ENCODE measurements at regions not wholly inside any gene's neighbourhood (a gene's known extent, or its start where the extent isn't known, plus 50 kb on each side); places are given as distances from the start of the nearest gene placed in this dataset.

DNA sequence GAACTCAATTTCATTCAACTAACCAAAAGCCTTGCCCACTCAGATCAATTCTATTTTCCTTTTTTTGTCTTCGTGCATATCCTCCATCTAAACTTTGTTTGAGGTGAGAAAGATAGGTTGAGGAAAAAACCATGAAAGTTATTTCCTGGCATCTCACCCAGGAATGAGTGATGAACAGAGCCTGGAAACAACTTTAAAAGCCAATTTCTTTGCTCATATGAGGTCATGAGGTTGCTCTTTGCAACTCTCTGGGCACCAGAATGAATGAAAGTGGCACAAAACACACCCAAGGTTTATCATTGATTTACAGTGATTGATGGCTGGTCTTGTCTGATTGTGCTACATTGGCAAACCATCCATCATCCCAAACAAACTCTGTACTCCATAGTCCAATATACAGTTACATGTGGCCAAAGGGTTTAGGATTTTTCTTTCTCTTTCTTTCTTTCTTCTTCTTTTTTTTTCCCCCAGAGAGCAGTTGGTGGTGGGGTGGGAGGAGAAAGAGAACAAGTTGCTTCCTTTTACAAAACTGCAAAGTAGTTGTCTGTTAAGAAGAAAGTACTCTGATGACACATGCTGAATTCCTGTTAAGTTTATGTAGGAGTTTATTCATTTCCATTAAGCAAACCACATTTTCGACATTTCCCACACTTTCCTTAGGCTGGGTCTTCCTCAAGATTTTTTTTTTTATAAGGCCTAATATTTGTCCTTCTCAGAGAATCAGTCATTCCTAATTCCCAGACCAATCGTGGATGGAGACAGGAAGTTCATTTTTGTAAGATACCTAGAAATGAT is 575.9 kb upstream of the ZEB2 start:
- ATAC-seq (no peak), DNase-seq (no peak)
- Mint-ChIP-seq H3K4me3 (no peak overlapping the region), H3K27ac (no peak overlapping the region), H3K36me3 (ENCODE audit: low read depth) (no peaks in the 10 kb centered on the region), H3K27me3 (no peaks in the 10 kb centered on the region), H3K4me1 (no peaks in the 10 kb centered on the region)
- H3K9me3 ChIP-seq (ENCODE audit: control insufficient read depth, low read length, poor library complexity, severe bottlenecking) = peaks cover 2% of the 10 kb centered on the region

DNA sequence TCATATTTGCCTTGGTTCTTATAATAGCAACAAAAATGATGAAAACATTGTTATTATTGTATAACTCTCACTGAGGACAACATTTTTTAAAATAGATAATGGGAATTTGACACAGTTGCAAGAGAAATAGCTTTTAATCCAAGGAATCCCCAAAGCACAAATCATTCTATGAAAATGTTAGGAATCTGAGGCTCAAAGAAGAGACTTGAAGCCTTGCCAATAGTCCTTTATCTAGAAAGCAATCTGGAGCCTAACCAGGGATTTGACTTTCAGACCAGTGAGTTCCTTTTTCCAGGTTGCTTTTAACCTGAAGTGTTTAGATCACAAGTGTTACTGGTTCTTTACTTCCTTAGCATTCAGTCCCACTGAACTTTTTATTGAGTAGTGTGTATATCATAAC is 574.5 kb upstream of the ZEB2 start:
- Mint-ChIP-seq H3K27me3 (no peaks in the 10 kb centered on the region), H3K4me3 (no peak overlapping the region), H3K4me1 (no peaks in the 10 kb centered on the region), H3K27ac (no peak overlapping the region), H3K36me3 (ENCODE audit: low read depth) (no peaks in the 10 kb centered on the region)
- DNase-seq (no peak), ATAC-seq (no peak)
- peaks cover 2% of the 10 kb centered on the region for H3K9me3 ChIP-seq (ENCODE audit: control insufficient read depth, low read length, poor library complexity, severe bottlenecking)

DNA sequence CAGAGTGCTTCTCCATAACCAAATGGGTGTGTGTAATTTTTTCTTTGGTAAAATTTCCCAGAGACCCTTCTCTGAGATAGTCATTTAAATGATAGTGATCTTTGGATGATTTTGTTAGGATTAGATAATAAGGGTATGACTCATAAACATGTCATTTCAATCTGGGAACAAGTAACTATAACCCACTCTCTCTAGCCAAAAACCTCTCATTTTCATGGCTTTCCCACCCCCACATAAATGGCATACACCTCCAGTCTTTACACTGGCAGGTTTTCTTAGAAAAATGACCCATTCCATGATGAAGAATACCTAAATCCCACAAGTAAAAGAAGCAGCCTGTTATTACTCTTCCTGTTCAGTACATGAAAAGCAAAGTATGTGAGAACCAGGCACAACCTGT is 572.0 kb upstream of the ZEB2 start:
- peaks cover 2% of the 10 kb centered on the region for H3K9me3 ChIP-seq (ENCODE audit: control insufficient read depth, low read length, poor library complexity, severe bottlenecking)
- Mint-ChIP-seq H3K4me1 (no peaks in the 10 kb centered on the region), H3K36me3 (ENCODE audit: low read depth) (no peaks in the 10 kb centered on the region)

DNA sequence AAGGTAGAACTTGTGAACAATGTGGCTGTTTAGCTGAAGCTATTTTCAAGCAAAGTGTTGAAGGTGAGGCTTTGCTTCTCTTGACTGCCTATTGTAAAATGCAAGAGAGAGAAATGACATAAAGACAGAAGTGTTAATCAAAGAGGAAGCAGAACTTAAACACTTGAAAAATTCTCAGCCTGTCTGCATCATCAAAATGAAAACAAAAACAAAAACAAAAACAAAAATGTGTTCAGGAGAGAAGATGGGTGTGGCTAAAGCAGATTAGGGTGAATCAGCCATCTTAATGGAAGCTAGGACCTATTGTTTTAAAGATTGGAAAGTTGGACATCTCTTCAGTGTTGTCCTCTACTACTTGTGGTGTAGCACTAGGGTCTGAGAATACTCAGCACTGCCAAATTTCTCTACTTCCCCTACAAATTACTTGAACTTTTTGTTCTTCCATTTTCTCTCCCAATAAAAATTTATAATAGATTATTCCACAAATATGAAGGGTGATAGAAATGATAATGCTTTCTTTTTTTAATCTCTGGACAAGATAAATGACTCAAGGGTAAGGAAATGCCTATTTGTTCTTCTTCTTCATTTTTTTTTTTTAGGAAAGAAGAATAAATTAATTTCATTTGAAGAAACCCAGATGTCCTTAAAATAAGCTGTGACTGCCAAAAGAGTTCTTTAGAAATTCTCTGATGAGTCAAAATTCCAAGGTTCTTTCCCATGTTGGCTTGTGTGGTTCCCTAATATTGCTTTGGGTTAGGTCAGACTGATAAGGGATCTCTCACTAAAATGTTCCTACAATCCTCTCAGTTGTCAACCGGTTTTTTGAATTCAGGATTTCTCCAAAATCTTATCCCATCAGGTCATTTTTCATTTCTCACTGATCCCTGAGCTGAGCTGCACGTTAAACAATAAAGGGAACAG is 571.2 kb upstream of the ZEB2 start:
- ATAC-seq = no peak

More for the DNA sequence above, 572.0 kb upstream of the ZEB2 start:
- peaks cover 5% of the 10 kb centered on the region for H3K27me3 Mint-ChIP-seq
- ATAC-seq (no peak), DNase-seq (no peak)
- no peak overlapping the region for H3K27ac Mint-ChIP-seq
- H3K4me3 Mint-ChIP-seq = no peak overlapping the region

DNA sequence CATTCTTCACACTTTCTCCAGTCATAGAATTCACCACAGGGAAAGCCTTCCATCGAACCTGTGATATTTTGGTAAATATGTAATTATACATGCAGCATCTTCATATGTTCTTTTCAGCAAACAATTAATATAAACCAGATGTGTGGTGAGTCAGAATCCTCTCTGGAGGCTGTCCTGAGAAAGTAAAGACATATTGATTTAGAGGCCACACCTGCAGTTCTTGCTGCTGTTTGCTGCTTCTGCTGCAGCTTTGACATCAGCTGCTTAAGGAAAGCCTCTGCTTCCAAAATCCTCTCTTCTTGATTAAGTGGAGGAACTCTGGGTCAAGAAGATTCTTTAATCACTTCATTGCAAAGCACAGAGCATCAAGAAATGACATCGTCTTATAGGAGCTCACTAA is 568.8 kb upstream of the ZEB2 start:
- H3K36me3 Mint-ChIP-seq (ENCODE audit: low read depth) = no peaks in the 10 kb centered on the region
- ATAC-seq = no peak
- no peak overlapping the region for H3K27ac Mint-ChIP-seq
- H3K4me1 Mint-ChIP-seq = no peaks in the 10 kb centered on the region
- H3K9me3 ChIP-seq (ENCODE audit: control insufficient read depth, low read length, poor library complexity, severe bottlenecking) = no peaks in the 10 kb centered on the region
- H3K4me3 Mint-ChIP-seq = no peak overlapping the region
- no peak for DNase-seq
- peaks cover 13% of the 10 kb centered on the region for H3K27me3 Mint-ChIP-seq

More for the DNA sequence above, 571.2 kb upstream of the ZEB2 start:
- H3K9me3 ChIP-seq (ENCODE audit: control insufficient read depth, low read length, poor library complexity, severe bottlenecking) = peaks cover 1% of the 10 kb centered on the region
- H3K4me3 Mint-ChIP-seq = no peak overlapping the region
- no peaks in the 10 kb centered on the region for H3K36me3 Mint-ChIP-seq (ENCODE audit: low read depth)
- no peak for DNase-seq
- H3K27me3 Mint-ChIP-seq = peaks cover 5% of the 10 kb centered on the region
- no peaks in the 10 kb centered on the region for H3K4me1 Mint-ChIP-seq
- H3K27ac Mint-ChIP-seq = no peak overlapping the region

DNA sequence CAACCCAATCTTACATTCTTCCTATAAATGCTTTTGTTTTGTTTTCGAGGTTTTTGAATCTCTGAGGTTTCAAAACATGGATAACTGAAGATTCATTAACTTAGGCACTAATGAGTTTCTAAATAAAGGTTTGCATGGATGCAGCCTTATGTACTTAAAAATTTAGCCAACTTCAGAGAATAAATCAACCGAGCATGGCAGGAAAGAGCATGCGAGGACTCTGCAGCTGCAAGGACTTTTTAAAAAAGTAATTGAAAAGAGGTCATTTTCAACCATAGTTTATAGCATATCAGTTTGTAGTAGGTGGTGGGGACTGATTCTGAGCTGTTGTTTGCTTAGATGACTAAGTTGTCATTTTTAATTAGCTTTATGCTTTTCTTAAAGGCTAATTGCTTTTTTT is 567.0 kb upstream of the ZEB2 start:
- Mint-ChIP-seq H3K36me3 (ENCODE audit: low read depth) (no peaks in the 10 kb centered on the region), H3K4me1 (no peaks in the 10 kb centered on the region), H3K27me3 (peaks cover 13% of the 10 kb centered on the region), H3K4me3 (no peak overlapping the region), H3K27ac (no peak overlapping the region)
- DNase-seq (no peak), ATAC-seq (no peak)
- no peaks in the 10 kb centered on the region for H3K9me3 ChIP-seq (ENCODE audit: control insufficient read depth, low read length, poor library complexity, severe bottlenecking)

DNA sequence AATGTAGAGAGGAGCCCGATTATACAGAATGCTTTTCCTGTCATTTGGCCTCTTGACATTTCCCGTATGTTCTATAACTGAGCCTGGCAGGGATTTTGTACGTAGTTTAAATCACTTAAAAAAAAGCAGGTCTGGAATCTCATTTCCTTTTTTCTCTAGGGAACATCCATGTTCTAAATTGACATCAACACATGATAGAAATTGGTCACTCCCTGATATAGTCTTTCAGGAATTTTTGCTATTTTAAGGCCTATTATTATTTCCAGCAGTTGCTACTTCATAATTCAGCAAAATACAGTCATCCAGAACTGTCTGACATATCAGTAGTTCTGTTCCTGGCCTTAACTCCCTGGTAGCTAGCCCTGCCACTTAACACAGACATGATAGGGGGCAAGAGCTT is 565.7 kb upstream of the ZEB2 start:
- Mint-ChIP-seq H3K4me1 (no peaks in the 10 kb centered on the region), H3K36me3 (ENCODE audit: low read depth) (no peaks in the 10 kb centered on the region), H3K27ac (no peak overlapping the region), H3K4me3 (no peak overlapping the region), H3K27me3 (peaks cover 13% of the 10 kb centered on the region)
- DNase-seq = no peak
- no peaks in the 10 kb centered on the region for H3K9me3 ChIP-seq (ENCODE audit: control insufficient read depth, low read length, poor library complexity, severe bottlenecking)
- no peak for ATAC-seq

DNA sequence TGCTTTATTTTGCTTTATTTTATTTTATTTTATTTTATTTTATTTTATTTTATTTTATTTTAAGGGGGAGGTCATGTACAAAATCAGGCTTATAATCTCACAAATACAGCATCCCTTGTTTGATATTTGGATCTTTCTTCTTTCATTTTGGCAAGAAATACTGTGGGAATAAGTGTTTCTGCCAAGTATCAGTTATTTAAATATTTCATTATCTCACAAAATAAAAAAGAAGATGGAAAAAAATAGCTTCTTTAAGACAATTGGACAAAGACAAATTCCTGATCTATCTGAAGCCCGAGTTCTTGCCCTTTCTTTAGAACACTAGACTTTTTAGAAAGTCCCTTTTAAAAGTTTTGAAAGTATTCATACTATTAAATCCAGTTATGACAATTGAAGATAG is 560.5 kb upstream of the ZEB2 start:
- peaks cover 8% of the 10 kb centered on the region for H3K27me3 Mint-ChIP-seq
- H3K9me3 ChIP-seq (ENCODE audit: control insufficient read depth, low read length, poor library complexity, severe bottlenecking) = no peaks in the 10 kb centered on the region
- DNase-seq (no peak), ATAC-seq (no peak)
- no peaks in the 10 kb centered on the region for H3K4me1 Mint-ChIP-seq
- H3K36me3 Mint-ChIP-seq (ENCODE audit: low read depth) = no peaks in the 10 kb centered on the region
- no peak overlapping the region for H3K4me3 Mint-ChIP-seq
- H3K27ac Mint-ChIP-seq = no peak overlapping the region

DNA sequence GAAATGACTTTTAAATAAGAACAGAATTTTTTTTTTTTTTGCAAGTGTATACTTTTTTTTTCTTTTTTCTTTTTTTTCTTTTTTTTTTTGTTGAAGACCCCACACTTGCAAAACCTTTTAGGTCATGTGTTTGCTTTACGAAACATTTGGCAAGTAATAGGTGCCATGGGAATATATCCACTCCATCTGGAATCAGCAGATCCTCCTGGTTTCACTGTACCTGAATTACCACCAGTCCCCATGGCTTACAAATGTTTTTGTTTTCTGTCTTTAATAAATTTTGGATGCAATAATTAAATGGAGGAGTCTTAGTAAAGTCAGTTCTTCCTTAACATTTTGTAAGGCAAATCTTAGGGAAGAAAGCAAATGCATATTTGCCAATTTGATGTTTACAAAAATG is 559.7 kb upstream of the ZEB2 start:
- DNase-seq (no peak), ATAC-seq (no peak)
- Mint-ChIP-seq H3K27me3 (peaks cover 3% of the 10 kb centered on the region), H3K27ac (no peak overlapping the region), H3K4me3 (no peak overlapping the region), H3K36me3 (ENCODE audit: low read depth) (no peaks in the 10 kb centered on the region), H3K4me1 (no peaks in the 10 kb centered on the region)
- no peaks in the 10 kb centered on the region for H3K9me3 ChIP-seq (ENCODE audit: control insufficient read depth, low read length, poor library complexity, severe bottlenecking)

DNA sequence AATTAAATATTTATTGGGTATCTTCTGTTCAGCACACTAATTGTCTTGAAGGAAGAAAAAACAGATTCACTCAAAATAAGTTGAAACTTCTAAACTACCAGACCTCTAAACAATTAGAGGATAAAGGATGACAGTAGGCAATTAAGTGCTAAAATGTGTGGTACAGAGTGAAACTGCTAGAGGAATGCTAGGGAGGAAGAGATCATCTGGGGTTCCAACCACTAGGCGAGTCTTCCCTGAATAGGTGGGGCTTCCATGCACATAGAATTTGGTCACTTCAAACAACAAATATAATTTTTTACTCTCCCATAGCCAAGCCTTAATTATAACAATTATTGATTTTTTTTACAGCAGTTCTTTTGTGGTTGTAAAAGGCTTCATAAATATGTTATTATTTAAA is 559.0 kb upstream of the ZEB2 start:
- H3K9me3 ChIP-seq (ENCODE audit: control insufficient read depth, low read length, poor library complexity, severe bottlenecking) = no peaks in the 10 kb centered on the region
- no peak for DNase-seq
- no peak overlapping the region for H3K4me3 Mint-ChIP-seq
- no peak overlapping the region for H3K27ac Mint-ChIP-seq
- no peaks in the 10 kb centered on the region for H3K27me3 Mint-ChIP-seq
- no peaks in the 10 kb centered on the region for H3K36me3 Mint-ChIP-seq (ENCODE audit: low read depth)
- no peaks in the 10 kb centered on the region for H3K4me1 Mint-ChIP-seq
- no peak for ATAC-seq

DNA sequence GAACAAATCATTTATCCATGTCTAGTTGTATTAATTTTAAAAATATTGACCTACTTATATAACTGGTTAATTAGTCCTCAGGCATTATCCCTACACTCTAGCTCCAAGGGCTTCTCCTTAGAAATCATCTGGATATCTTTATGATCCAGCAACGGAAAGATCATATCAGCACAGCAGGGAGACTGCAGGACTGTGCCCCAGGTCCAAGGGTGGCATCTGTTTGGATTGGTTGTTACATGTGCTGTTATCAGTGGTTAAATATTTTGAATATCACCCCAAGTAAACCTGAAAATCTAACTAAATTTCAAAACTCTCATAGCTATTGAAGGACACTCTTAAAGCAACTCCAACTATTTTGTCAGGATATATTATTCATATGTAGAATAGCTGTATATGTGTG is 556.2 kb upstream of the ZEB2 start:
- H3K9me3 ChIP-seq (ENCODE audit: control insufficient read depth, low read length, poor library complexity, severe bottlenecking) = no peaks in the 10 kb centered on the region
- ATAC-seq (no peak), DNase-seq (no peak)
- no peak overlapping the region for H3K4me3 Mint-ChIP-seq
- H3K4me1 Mint-ChIP-seq = no peaks in the 10 kb centered on the region
- no peak overlapping the region for H3K27ac Mint-ChIP-seq
- no peaks in the 10 kb centered on the region for H3K27me3 Mint-ChIP-seq
- no peaks in the 10 kb centered on the region for H3K36me3 Mint-ChIP-seq (ENCODE audit: low read depth)

DNA sequence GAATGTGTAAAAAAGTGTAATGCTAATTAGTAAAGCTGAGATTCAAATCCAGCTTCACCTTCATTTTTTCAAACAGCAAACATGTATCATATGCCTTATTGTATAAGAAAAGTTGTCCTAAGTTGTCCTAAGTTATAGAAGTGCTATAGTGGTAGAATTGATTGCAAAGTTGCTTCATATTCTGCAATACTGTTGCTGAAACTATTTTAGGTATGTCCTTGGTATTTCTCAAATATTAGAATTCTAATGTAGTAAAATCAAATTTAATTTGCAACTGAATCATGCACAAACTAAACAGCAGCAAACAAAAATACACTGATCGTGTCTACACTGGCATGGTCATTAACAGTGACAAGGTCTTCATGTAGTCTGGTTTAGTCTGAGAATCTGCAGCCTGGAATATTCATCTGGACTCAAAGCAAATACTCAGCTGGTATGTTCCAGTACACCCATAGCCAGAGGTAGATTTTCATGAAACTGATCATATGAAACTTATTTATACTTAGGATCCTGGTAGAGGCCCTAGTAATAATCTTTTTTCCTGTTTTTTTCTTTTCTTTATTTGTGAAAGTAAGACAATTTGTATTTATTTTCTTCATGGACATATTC is 555.6 kb upstream of the ZEB2 start:
- Mint-ChIP-seq H3K27ac (no peak overlapping the region), H3K4me1 (no peaks in the 10 kb centered on the region), H3K4me3 (no peak overlapping the region)

DNA sequence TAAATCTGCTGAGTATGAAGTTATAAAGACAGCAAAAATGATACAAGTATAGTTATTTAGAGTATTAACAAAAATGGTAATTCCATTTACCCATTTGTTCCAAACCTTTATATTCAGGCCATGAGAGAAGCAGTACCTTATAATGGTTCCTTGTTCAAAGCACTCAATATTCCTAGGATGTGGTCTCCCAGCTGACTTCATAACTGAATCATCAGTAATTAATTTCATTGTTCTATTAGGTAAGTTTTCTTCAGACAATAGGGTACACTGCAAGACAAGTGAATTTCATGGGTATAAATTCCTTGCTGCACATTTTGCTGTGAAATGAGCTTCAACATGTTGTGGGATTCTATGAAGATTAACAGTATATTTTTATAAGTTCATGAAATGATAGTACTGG is 550.8 kb upstream of the ZEB2 start:
- no peak overlapping the region for H3K4me3 Mint-ChIP-seq
- DNase-seq (no peak), ATAC-seq (no peak)
- no peaks in the 10 kb centered on the region for H3K36me3 Mint-ChIP-seq (ENCODE audit: low read depth)
- H3K9me3 ChIP-seq (ENCODE audit: control insufficient read depth, low read length, poor library complexity, severe bottlenecking) = no peaks in the 10 kb centered on the region
- H3K27me3 Mint-ChIP-seq = no peaks in the 10 kb centered on the region
- no peaks in the 10 kb centered on the region for H3K4me1 Mint-ChIP-seq
- H3K27ac Mint-ChIP-seq = no peak overlapping the region

More for the DNA sequence above, 555.6 kb upstream of the ZEB2 start:
- no peaks in the 10 kb centered on the region for H3K9me3 ChIP-seq (ENCODE audit: control insufficient read depth, low read length, poor library complexity, severe bottlenecking)
- H3K36me3 Mint-ChIP-seq (ENCODE audit: low read depth) = no peaks in the 10 kb centered on the region
- H3K27me3 Mint-ChIP-seq = no peaks in the 10 kb centered on the region
- DNase-seq = no peak
- no peak for ATAC-seq
